ENCODE measurements at regions not wholly inside any gene's neighbourhood (a gene's known extent, or its start where the extent isn't known, plus 50 kb on each side); places are given as distances from the start of the nearest gene placed in this dataset.

- WGBS (ENCODE audit: insufficient coverage) = 88% methylated on average over 2 of the region's 7 CpGs
- ChIA-PET POLR2A (no interaction called here), CTCF (no interaction called here)
- no peaks in the 10 kb centered on the region for H3K9me3 ChIP-seq (ENCODE audit: control extremely low read depth in 1 of 5, control insufficient read depth in 4 of 5, insufficient read depth in 2 of 5, low read depth in 1 of 5, low read length in 4 of 5)
- no peak overlapping the region for H3K4me3 ChIP-seq (ENCODE audit: control insufficient read depth in 1 of 7, extremely low read depth in 1 of 7, insufficient read depth in 4 of 7, low read depth in 2 of 7, low read length in 6 of 7)
- peaks cover 0 to 12% (median 2%) of the 10 kb centered on the region in 4 experiments for H3K4me1 ChIP-seq (ENCODE audit: control extremely low read depth in 1 of 4, control insufficient read depth in 4 of 4, insufficient read depth in 4 of 4, low read length in 3 of 4)
- no peaks in the 10 kb centered on the region for H3K27me3 ChIP-seq (replicated peaks in 2 of 5; ENCODE audit: control insufficient read depth in 4 of 5, insufficient read depth in 5 of 5, low read length in 4 of 5)
- H3K36me3 ChIP-seq (ENCODE audit: control insufficient read depth in 4 of 4, insufficient read depth in 4 of 4, low read length in 3 of 4) = no peaks in the 10 kb centered on the region
- DNase-seq = no peak
- no peak overlapping the region for H3K27ac ChIP-seq (ENCODE audit: insufficient read depth in 1 of 2, low read depth in 1 of 2, low read length in 2 of 2, poor library complexity in 1 of 2, severe bottlenecking in 2 of 2)
Observed at GRCh38 chr11:112871909-112872500, 89.2 kb upstream of the NCAM1 start.

DNA sequence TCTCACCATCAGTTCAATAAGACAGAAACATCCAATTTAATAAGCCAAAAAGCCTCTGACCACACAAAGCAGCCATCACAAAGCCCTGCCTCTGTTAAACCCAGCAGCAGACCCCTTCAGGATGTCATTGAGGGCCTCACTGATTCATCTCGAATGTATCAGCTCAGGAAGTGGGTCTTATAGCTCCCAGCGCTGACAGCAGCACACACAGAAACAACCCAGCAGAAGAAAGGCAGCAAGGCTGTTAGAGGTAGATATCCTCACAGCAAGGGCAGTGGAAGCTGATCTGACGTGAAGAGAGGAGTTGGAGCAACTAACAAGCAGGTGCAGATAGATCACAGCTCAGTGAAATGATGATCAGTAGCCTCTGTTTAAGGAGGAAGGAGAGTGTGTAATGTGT lies 86.2 kb upstream of the NCAM1 start:
- ChIA-PET CTCF (no interaction called here), POLR2A (no interaction called here)
- Histone ChIP-seq H3K9me3 (ENCODE audit: control extremely low read depth in 1 of 5, control insufficient read depth in 4 of 5, insufficient read depth in 2 of 5, low read depth in 1 of 5, low read length in 4 of 5) (no peaks in the 10 kb centered on the region), H3K27me3 (replicated peaks in 2 of 5; ENCODE audit: control insufficient read depth in 4 of 5, insufficient read depth in 5 of 5, low read length in 4 of 5) (no peaks in the 10 kb centered on the region), H3K4me3 (ENCODE audit: control insufficient read depth in 1 of 7, extremely low read depth in 1 of 7, insufficient read depth in 4 of 7, low read depth in 2 of 7, low read length in 6 of 7) (no peak overlapping the region), H3K4me1 (ENCODE audit: control extremely low read depth in 1 of 4, control insufficient read depth in 4 of 4, insufficient read depth in 4 of 4, low read length in 3 of 4) (peaks cover 6 to 39% (median 21%) of the 10 kb centered on the region in 4 experiments), H3K36me3 (ENCODE audit: control insufficient read depth in 4 of 4, insufficient read depth in 4 of 4, low read length in 3 of 4) (no peaks in the 10 kb centered on the region), H3K27ac (ENCODE audit: insufficient read depth in 1 of 2, low read depth in 1 of 2, low read length in 2 of 2, poor library complexity in 1 of 2, severe bottlenecking in 2 of 2) (no peak overlapping the region)
- DNase-seq = no peak
- 79% methylated on average over 2 of the region's 3 CpGs for WGBS (ENCODE audit: insufficient coverage)

GRCh38 chr11:112877581-112877980 lies 83.6 kb upstream of the NCAM1 start:
- Histone ChIP-seq H3K4me1 (ENCODE audit: control extremely low read depth in 1 of 4, control insufficient read depth in 4 of 4, insufficient read depth in 4 of 4, low read length in 3 of 4) (peaks cover 6 to 65% (median 44%) of the 10 kb centered on the region in 4 experiments), H3K4me3 (ENCODE audit: control insufficient read depth in 1 of 7, extremely low read depth in 1 of 7, insufficient read depth in 4 of 7, low read depth in 2 of 7, low read length in 6 of 7) (no peak overlapping the region), H3K36me3 (ENCODE audit: control insufficient read depth in 4 of 4, insufficient read depth in 4 of 4, low read length in 3 of 4) (no peaks in the 10 kb centered on the region), H3K27me3 (replicated peaks in 2 of 5; ENCODE audit: control insufficient read depth in 4 of 5, insufficient read depth in 5 of 5, low read length in 4 of 5) (no peaks in the 10 kb centered on the region), H3K9me3 (ENCODE audit: control extremely low read depth in 1 of 5, control insufficient read depth in 4 of 5, insufficient read depth in 2 of 5, low read depth in 1 of 5, low read length in 4 of 5) (no peaks in the 10 kb centered on the region), H3K27ac (ENCODE audit: insufficient read depth in 1 of 2, low read depth in 1 of 2, low read length in 2 of 2, poor library complexity in 1 of 2, severe bottlenecking in 2 of 2) (no peak overlapping the region)
- CTCF ChIA-PET = no interaction called here
- DNase-seq = no peak
- POLR2A ChIA-PET = no interaction called here
- whole genome bisulfite sequencing (ENCODE audit: insufficient coverage) = 90% methylated on average over 5 of the region's 11 CpGs

GRCh38 chr11:112878033-112878601 lies 83.1 kb upstream of the NCAM1 start:
- Histone ChIP-seq H3K36me3 (ENCODE audit: control insufficient read depth in 4 of 4, insufficient read depth in 4 of 4, low read length in 3 of 4) (no peaks in the 10 kb centered on the region), H3K4me3 (ENCODE audit: control insufficient read depth in 1 of 7, extremely low read depth in 1 of 7, insufficient read depth in 4 of 7, low read depth in 2 of 7, low read length in 6 of 7) (no peak overlapping the region), H3K27ac (ENCODE audit: insufficient read depth in 1 of 2, low read depth in 1 of 2, low read length in 2 of 2, poor library complexity in 1 of 2, severe bottlenecking in 2 of 2) (no peak overlapping the region), H3K9me3 (ENCODE audit: control extremely low read depth in 1 of 5, control insufficient read depth in 4 of 5, insufficient read depth in 2 of 5, low read depth in 1 of 5, low read length in 4 of 5) (no peaks in the 10 kb centered on the region), H3K4me1 (ENCODE audit: control extremely low read depth in 1 of 4, control insufficient read depth in 4 of 4, insufficient read depth in 4 of 4, low read length in 3 of 4) (peaks cover 9 to 70% (median 49%) of the 10 kb centered on the region in 4 experiments), H3K27me3 (replicated peaks in 2 of 5; ENCODE audit: control insufficient read depth in 4 of 5, insufficient read depth in 5 of 5, low read length in 4 of 5) (no peaks in the 10 kb centered on the region)
- ChIA-PET CTCF (no interaction called here), POLR2A (no interaction called here)
- no peak for DNase-seq
- WGBS (ENCODE audit: insufficient coverage) = 89% methylated on average over 6 of the region's 7 CpGs

DNA sequence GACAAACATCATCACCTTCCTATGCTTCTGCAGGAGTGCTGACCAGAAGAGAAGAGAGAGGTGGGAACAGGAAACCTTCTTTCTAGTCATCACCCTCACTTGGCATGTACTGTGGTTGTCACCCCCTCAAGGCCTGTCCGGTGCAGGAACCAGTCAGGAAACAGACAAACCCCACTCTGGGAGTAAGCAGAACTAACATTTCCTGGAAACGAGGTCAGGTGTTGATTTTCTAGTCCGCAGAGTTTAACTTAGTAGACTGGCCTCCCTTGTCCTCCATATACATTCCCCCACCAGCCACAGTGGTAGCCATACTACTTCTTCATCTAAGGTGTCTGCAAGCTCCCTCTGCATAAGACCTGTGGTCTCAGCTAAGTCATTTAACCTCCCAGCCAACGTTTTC lies 80.7 kb upstream of the NCAM1 start:
- Histone ChIP-seq H3K4me1 (ENCODE audit: control extremely low read depth in 1 of 4, control insufficient read depth in 4 of 4, insufficient read depth in 4 of 4, low read length in 3 of 4) (peaks cover 6 to 68% (median 51%) of the 10 kb centered on the region in 4 experiments), H3K27ac (ENCODE audit: insufficient read depth in 1 of 2, low read depth in 1 of 2, low read length in 2 of 2, poor library complexity in 1 of 2, severe bottlenecking in 2 of 2) (no peak overlapping the region), H3K4me3 (ENCODE audit: control insufficient read depth in 1 of 7, extremely low read depth in 1 of 7, insufficient read depth in 4 of 7, low read depth in 2 of 7, low read length in 6 of 7) (peak overlapping the region in 2 of 7 experiments; percentile 6 to 8), H3K9me3 (ENCODE audit: control extremely low read depth in 1 of 5, control insufficient read depth in 4 of 5, insufficient read depth in 2 of 5, low read depth in 1 of 5, low read length in 4 of 5) (no peaks in the 10 kb centered on the region), H3K36me3 (ENCODE audit: control insufficient read depth in 4 of 4, insufficient read depth in 4 of 4, low read length in 3 of 4) (no peaks in the 10 kb centered on the region), H3K27me3 (replicated peaks in 2 of 5; ENCODE audit: control insufficient read depth in 4 of 5, insufficient read depth in 5 of 5, low read length in 4 of 5) (no peaks in the 10 kb centered on the region)
- peak; percentile 18 to 68 (median 57) for DNase-seq
- POLR2A ChIA-PET = no interaction called here
- CTCF ChIA-PET = no interaction called here
- 0% methylated on average over 2 of the region's 4 CpGs for WGBS (ENCODE audit: insufficient coverage)

- H3K36me3 ChIP-seq (ENCODE audit: control insufficient read depth in 4 of 4, insufficient read depth in 4 of 4, low read length in 3 of 4) = no peaks in the 10 kb centered on the region
- 88% methylated on average over 15 of the region's 17 CpGs for WGBS (ENCODE audit: insufficient coverage)
- H3K4me1 ChIP-seq (ENCODE audit: control extremely low read depth in 1 of 4, control insufficient read depth in 4 of 4, insufficient read depth in 4 of 4, low read length in 3 of 4) = peaks cover 6 to 64% (median 51%) of the 10 kb centered on the region in 4 experiments
- ChIA-PET CTCF (no interaction called here), POLR2A (no interaction called here)
- no peak overlapping the region for H3K27ac ChIP-seq (ENCODE audit: insufficient read depth in 1 of 2, low read depth in 1 of 2, low read length in 2 of 2, poor library complexity in 1 of 2, severe bottlenecking in 2 of 2)
- H3K4me3 ChIP-seq (ENCODE audit: control insufficient read depth in 1 of 7, extremely low read depth in 1 of 7, insufficient read depth in 4 of 7, low read depth in 2 of 7, low read length in 6 of 7) = peak overlapping the region in 1 of 7 experiments; percentile 12
- DNase-seq = no peak
- no peaks in the 10 kb centered on the region for H3K9me3 ChIP-seq (ENCODE audit: control extremely low read depth in 1 of 5, control insufficient read depth in 4 of 5, insufficient read depth in 2 of 5, low read depth in 1 of 5, low read length in 4 of 5)
- H3K27me3 ChIP-seq (replicated peaks in 2 of 5; ENCODE audit: control insufficient read depth in 4 of 5, insufficient read depth in 5 of 5, low read length in 4 of 5) = no peaks in the 10 kb centered on the region
Observed at GRCh38 chr11:112881461-112881860, 79.8 kb upstream of the NCAM1 start.

DNA sequence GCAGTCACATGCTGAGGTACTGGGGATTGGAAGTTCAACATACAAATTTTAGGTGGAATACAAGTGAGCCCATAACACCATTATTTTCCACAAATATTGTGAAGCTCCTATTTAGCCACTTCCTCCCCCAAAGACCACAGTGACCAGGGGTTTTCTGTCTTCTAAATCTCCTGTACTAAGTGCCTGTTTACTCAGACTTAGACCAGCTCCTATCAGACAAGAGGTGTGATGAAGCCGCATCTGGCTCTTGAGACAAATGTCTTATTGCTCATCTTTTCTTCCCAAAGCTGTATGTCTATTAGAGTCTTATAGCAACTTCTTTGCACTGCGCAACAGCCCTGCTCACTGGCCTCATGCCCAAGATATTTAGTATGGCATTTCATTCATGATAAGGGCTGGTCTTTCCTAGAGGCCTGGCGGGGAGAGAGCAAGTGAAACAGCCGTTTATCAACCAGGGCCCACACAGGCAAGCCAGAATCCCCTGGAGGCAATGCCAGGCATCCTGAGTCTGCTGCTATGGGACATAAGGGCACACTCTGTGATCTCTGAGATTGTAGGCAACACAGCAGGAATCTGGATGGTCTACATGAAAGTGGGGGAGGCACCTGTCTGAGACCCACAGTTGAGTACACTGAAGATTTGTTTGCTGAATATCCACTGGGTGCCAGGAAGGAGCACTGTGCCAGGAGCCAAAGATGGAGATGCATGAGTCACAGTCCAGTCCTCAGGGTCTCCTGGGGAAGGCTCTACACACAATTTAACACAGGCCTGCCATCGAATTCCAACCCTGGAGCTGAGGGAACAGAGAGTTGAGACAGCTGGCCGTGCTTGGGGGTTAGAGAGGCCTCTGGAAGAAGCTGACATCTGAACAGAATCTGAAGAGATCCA lies 78.5 kb upstream of the NCAM1 start:
- no peak overlapping the region for H3K4me3 ChIP-seq (ENCODE audit: control insufficient read depth in 1 of 7, extremely low read depth in 1 of 7, insufficient read depth in 4 of 7, low read depth in 2 of 7, low read length in 6 of 7)
- 89% methylated on average over 5 of the region's 6 CpGs for WGBS (ENCODE audit: insufficient coverage)
- H3K9me3 ChIP-seq (ENCODE audit: control extremely low read depth in 1 of 5, control insufficient read depth in 4 of 5, insufficient read depth in 2 of 5, low read depth in 1 of 5, low read length in 4 of 5) = no peaks in the 10 kb centered on the region
- H3K36me3 ChIP-seq (ENCODE audit: control insufficient read depth in 4 of 4, insufficient read depth in 4 of 4, low read length in 3 of 4) = no peaks in the 10 kb centered on the region
- H3K27ac ChIP-seq (ENCODE audit: insufficient read depth in 1 of 2, low read depth in 1 of 2, low read length in 2 of 2, poor library complexity in 1 of 2, severe bottlenecking in 2 of 2) = no peak overlapping the region
- POLR2A ChIA-PET = no interaction called here
- CTCF ChIA-PET = no interaction called here
- H3K27me3 ChIP-seq (replicated peaks in 2 of 5; ENCODE audit: control insufficient read depth in 4 of 5, insufficient read depth in 5 of 5, low read length in 4 of 5) = no peaks in the 10 kb centered on the region
- DNase-seq = peak in 1 of 3 donors; percentile 4
- H3K4me1 ChIP-seq (ENCODE audit: control extremely low read depth in 1 of 4, control insufficient read depth in 4 of 4, insufficient read depth in 4 of 4, low read length in 3 of 4) = peaks cover 6 to 53% (median 47%) of the 10 kb centered on the region in 4 experiments
